SK-N-SH treated with all-trans-retinoic acid at 6 μM for 48 hours (cell line): ENCODE measurements at regions not wholly inside any gene's neighbourhood (a gene's known extent, or its start where the extent isn't known, plus 50 kb on each side); places are given as distances from the start of the nearest gene placed in this dataset.

Experiments used
- BACH2 ChIP-seq: fragments of 250-450 bp; sonication (Bioruptor Pico); IDR thresholded peaks from 2 replicates; pipeline ENCODE4 v1.9.0; 2021; ENCODE audit warnings: mild to moderate bottlenecking, borderline replicate concordance
- CREB5 ChIP-seq: fragments of 250-450 bp; sonication (Bioruptor Pico); IDR thresholded peaks from 2 replicates; pipeline ENCODE4 v1.5.1; 2020; ENCODE audit warnings: low read depth, mild to moderate bottlenecking, moderate library complexity
- GLIS3 ChIP-seq: fragments of 250-450 bp; sonication (Bioruptor Pico); IDR thresholded peaks from 2 replicates; pipeline ENCODE4 v1.5.0; 2020; ENCODE audit warnings: mild to moderate bottlenecking, moderate library complexity
- OSR1 ChIP-seq: fragments of 250-450 bp; sonication (Bioruptor Pico); IDR thresholded peaks from 2 replicates; pipeline ENCODE4 v1.8.0; 2022; ENCODE audit warnings: moderate library complexity, mild to moderate bottlenecking, inconsistent platforms
- ZNF565 ChIP-seq: fragments of 450-650 bp; formaldehyde crosslinking; conservative IDR thresholded peaks from 2 replicates; pipeline ENCODE4 v1.5.0; 2020; ENCODE audit warnings: low read depth, mild to moderate bottlenecking, moderate library complexity

- TF ChIP-seq GLIS3 (no peak), OSR1 (CRISPR knock-in tag) (no peak), ZNF565 (no peak), CREB5 (CRISPR knock-in tag) (no peak), BACH2 (CRISPR knock-in tag) (no peak)
These were observed 205.8 kb upstream of the LYZL1 start for GRCh38 chr10:29083096-29083495.
